NCI-H128 (cell line): ENCODE measurements at regions not wholly inside any gene's neighbourhood (a gene's known extent, or its start where the extent isn't known, plus 50 kb on each side); places are given as distances from the start of the nearest gene placed in this dataset.
"Not testable (repeated sequence)": the region's sequence is repeated elsewhere in the genome, so short reads cannot be mapped to it uniquely, and the experiment has no call there.

Experiments
- DNase-seq: peaks from one replicate; lab custom pipeline; 2025; ENCODE audit not compliant: unreplicated experiment; lab: John Stamatoyannopoulos, UW

DNA sequence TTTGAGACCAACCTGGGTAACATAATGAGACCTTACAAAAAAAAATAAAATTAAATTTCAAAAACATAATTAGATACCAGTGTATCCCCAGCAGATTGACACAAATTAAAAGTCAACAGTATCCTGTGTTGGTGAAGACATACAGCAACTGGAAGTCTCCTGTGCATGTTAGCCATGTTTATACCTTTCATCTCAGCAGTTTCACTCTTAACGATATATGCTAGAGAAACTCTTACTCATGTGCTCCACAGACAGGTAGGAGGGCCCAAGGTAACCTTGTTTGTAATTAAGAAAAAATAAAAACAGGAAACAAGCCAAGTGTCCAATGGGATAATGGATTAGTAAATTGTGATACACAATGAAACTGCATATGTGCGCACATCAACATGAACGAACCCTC lies 50.1 kb upstream of the N4BP3 start:
- DNase-seq: no peak

DNA sequence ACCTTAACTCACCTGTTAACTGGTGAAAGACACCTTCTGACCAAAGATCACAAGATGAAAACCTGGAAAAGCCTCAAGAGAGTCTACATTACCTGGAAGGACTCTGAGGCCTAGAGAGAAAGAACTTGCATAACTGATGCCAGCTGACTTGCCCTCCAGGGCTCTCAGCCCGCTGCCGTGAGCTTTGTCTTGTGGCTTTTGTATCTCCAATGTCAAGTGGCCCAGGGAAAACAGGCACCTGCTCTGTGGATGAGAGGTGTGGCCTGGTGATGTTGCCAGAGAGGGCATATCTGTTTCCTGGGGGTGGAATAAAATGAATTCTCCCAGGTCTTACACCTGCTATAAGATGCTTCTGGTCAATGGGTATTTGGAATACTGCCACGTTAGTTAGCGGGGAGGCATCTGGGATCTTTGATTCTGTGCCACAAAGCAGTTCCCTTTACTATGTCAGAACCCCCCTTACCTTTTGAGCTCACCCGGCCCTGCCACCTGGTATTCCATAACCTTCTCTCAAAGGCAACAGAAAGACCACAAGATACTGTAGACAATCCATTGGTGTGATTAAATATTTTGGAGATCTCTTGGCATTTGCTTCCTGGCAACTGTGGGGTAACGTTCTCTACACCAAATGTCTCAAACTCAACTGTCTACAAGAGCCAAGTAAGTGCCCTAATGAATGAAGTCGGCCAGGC lies 54.9 kb upstream of the N4BP3 start:
- peak; percentile 71 for DNase-seq

DNA sequence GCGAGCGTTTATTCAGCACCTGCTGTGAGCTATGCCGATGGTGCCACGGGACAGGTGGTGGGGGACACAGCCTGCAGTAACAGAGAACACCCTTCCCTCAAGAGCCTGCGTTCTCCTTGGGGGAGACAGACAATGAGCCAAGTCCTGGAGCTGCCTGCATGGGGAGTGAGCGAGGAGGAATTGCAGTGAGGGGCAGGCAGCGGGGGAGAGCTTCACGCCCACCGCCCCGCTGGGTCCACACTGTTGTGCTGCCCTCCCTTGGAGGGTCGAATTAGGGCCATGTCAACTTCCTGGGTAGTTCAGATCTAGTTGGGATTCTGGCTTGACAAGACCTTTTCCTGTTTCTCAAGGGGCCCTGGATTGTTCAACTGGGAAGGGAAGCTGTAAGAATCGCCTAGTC lies 55.5 kb upstream of the N4BP3 start:
- DNase-seq: no peak

DNA sequence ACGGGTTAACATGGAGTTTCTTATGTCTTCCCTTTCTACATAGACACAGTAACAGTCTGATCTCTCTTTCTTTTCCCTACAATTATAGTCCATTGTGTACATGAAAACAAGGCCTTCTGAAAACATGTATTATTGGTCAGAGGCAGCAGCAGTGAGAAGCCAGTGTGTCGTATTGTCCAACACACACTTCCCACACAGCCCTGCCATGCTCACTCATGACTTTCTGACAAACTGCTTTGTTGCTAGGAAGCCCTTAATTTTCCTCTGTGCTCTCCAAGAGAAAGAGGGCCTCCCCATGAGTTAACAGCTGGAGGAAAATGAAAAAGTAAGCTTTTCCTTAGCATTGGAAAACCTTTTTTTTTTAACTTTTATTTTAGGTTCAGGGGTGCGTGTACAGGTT lies 56.4 kb upstream of the N4BP3 start:
- no peak for DNase-seq

DNA sequence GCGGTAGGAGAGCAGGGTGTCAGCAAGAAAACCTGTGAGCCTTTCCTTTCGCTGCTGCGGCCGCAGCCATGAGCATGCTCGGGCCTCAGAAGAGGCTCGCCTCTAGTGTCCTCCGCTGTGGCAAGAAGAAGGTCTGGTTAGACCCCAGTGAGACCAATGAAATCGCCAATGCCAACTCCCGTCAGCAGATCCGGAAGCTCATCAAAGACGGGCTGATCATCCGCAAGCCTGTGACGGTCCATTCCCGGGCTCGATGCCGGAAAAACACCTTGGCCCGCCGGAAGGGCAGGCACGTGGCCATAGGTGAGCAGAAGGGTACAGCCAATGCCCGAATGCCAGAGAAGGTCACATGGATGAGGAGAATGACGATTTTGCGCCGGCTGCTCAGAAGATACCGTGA lies 57.8 kb upstream of the N4BP3 start:
- not testable (repeated sequence) for DNase-seq

DNA sequence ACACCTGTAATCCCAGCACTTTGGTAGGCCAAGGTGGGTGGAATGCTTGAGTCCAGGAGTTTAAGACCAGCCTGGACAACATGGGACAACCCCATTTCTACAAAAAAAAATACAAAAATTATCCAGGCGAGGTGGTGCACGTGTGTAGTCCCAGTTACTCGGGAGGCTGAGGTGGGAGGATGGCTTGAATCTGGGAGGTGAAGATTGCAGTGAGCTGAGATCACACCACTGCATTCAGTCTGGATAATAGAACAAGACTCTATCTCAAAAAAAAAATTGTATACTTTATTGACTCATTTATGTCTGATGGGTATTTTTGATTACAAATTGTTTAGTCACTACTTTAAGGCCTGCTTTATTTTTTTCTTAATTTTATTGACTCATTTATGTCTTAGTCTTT lies 56.0 kb upstream of the PROP1 start:
- not testable (repeated sequence) for DNase-seq

DNA sequence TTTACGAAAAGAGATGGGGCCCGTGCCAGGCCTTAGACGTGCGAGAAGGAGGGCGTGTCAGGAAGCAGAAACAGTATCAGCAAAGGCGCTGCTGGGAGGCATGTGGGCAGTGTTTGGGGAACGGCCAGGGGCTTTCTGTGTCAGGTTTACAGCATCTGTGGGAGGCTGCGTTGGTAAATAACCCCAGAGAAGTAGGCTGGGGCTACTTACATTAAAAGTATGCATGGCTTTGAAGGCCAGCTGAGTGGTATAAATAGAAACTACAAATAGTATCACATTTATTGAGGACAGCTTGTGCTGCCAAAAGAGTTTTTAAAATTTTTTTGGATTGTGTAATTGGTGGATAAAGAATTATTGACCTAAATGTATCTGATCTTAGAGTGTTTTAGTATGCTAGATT lies 54.8 kb upstream of the PROP1 start:
- DNase-seq: not testable (repeated sequence)

DNA sequence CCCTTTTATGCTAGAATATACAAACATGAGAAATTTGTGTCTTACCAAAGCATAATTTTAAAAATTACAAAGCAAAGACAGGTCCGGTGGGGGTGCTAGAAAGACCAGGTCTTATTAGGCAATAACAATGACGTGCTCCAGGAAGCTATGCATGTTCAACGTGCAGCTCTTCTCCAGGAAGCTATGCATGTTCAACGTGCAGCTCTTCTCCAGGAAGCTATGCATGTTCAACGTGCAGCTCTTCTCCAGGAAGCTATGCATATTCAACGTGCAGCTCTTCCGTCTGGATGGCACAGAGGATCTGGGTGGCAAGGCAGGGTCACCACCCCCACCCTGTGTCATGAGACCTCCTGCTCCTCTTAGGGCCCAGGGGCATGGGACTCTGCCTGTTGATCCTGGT lies 51.9 kb upstream of the PROP1 start:
- not testable (repeated sequence) for DNase-seq

DNA sequence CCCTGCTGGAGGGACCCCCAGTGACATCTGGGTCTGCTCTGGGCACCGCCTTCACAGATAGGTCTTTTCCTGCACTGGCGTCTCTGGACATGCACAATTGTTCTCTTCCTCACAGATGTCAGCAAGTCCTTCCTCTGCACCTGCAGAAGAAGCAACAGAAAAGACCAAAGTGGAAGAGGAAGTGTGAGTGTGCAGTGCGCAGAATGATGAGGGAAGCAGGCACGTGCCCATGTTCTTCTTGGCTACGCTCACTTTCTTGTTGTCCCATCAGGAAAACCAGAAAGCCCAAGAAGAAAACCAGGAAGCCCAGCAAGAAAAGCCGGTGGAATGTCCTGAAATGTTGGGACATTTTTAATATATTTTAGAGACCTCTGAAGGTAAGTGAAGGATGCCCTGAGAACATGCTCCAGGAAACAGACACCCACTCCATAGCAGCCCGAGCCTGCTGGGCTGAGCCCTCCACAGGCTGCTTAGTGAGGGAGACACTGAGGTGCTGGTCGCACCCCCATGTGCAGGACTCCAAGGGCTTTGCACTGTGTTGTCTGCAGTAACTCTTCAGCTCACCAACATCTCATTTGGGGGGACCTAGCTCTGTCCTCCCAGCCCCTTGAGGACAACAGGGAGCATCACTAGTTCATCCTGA lies 50.8 kb upstream of the PROP1 start:
- DNase-seq: not testable (repeated sequence)

DNA sequence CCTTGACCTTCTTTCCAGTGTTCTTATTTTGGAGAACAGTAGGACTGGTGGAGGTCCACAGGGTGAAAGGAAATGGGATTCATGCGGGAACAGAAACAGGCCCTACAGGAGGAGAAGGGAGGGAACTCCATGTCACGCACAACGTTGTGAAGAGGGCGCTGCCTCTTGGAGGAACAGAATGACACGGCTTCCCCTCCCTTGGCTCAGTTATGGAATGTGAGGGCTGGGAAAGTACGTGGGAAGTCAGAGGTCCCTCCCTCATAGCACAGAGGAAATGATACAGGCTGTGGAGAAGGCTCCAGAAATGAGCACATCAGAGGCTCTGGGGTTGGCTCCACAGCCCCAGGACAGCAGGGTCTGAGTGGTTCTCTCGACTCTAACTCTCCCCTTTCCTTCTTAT lies 49.9 kb upstream of the PROP1 start:
- DNase-seq: not testable (repeated sequence)
